COLO668 (cell line): ENCODE measurements at regions not wholly inside any gene's neighbourhood (a gene's known extent, or its start where the extent isn't known, plus 50 kb on each side); places are given as distances from the start of the nearest gene placed in this dataset.

Experiments used
- DNase-seq: peaks from one replicate; lab custom pipeline; 2025; ENCODE audit not compliant: unreplicated experiment; lab: John Stamatoyannopoulos, UW

- DNase-seq = no peak
These were observed 50.1 kb upstream of the ADRA2C start for GRCh38 chr4:3715855-3716630.

GRCh38 chr4:3715061-3715854 is 50.9 kb upstream of the ADRA2C start:
- peak; percentile 14 for DNase-seq

GRCh38 chr4:3714642-3715001 is 51.6 kb upstream of the ADRA2C start:
- no peak for DNase-seq

GRCh38 chr4:3713817-3714641 is 52.2 kb upstream of the ADRA2C start:
- no peak for DNase-seq

GRCh38 chr4:3713346-3713745 is 52.8 kb upstream of the ADRA2C start:
- no peak for DNase-seq

GRCh38 chr4:3712936-3713335 is 53.2 kb upstream of the ADRA2C start:
- no peak for DNase-seq

GRCh38 chr4:3712112-3712805 is 53.9 kb upstream of the ADRA2C start:
- DNase-seq = no peak

- no peak for DNase-seq
These were observed 54.7 kb upstream of the ADRA2C start for GRCh38 chr4:3711183-3712111.

GRCh38 chr4:3710451-3711182 is 55.6 kb upstream of the ADRA2C start:
- no peak for DNase-seq

GRCh38 chr4:3709846-3710441 is 56.2 kb upstream of the ADRA2C start:
- no peak for DNase-seq

- DNase-seq = no peak
These were observed 56.9 kb upstream of the ADRA2C start for GRCh38 chr4:3709061-3709845.

- DNase-seq = no peak
These were observed 57.6 kb upstream of the ADRA2C start for GRCh38 chr4:3708611-3709010.

GRCh38 chr4:3708103-3708510 is 58.1 kb upstream of the ADRA2C start:
- DNase-seq = no peak

GRCh38 chr4:3707423-3708102 is 58.6 kb upstream of the ADRA2C start:
- no peak for DNase-seq

- DNase-seq = no peak
These were observed 59.4 kb upstream of the ADRA2C start for GRCh38 chr4:3706565-3707422.

- no peak for DNase-seq
These were observed 60.1 kb upstream of the ADRA2C start for GRCh38 chr4:3706111-3706511.
